H1 (cell line): ENCODE measurements at regions not wholly inside any gene's neighbourhood (a gene's known extent, or its start where the extent isn't known, plus 50 kb on each side); places are given as distances from the start of the nearest gene placed in this dataset.

Source experiments
- CTCF ChIA-PET: fragments of 300-600 bp; sonication (Branson Sonifier 250); formaldehyde crosslinking; loops from one replicate; lab custom pipeline; 2021; ENCODE audit not compliant: partially characterized antibody; lab: Charles Lee
- POLR2A ChIA-PET: fragments of 300-600 bp; sonication (Branson Sonifier 250); formaldehyde crosslinking; loops from one replicate; lab custom pipeline; 2021; ENCODE audit warnings: inconsistent platforms; ENCODE audit not compliant: partially characterized antibody; lab: Charles Lee
- DNase-seq, 2 experiments: peaks; one replicate each; pipeline versions ENCODE4 v3.0.0 to v3.0.0-alpha.2; 2010 to 2022; ENCODE audit warnings: low spot score in 2 of 2, low read depth in 1 of 2, mixed read lengths in 1 of 2
- FAIRE-seq: peaks from 2 replicates; lab custom pipeline; 2011; peaks lifted over from hg19 to GRCh38; lab: Jason Lieb, UNC
- H2AFZ ChIP-seq: 2 replicates; pipeline ENCODE4 v1.8.1; 2012; ENCODE audit warnings: low read length, inconsistent platforms
- H2AK5ac ChIP-seq: 2 replicates; pipeline ENCODE4 v1.6.1; 2013; ENCODE audit warnings: low read depth, low read length
- H2BK120ac ChIP-seq: replicated peaks from 2 replicates; pipeline ENCODE3; 2013; ENCODE audit warnings: low read depth, low read length, inconsistent platforms
- H2BK12ac ChIP-seq: 2 replicates; pipeline ENCODE4 v1.6.1; 2013; ENCODE audit warnings: low read depth, low read length
- H2BK15ac ChIP-seq: 2 replicates; pipeline ENCODE4 v1.6.1; 2013; ENCODE audit warnings: low read length
- H2BK20ac ChIP-seq: 2 replicates; pipeline ENCODE4 v1.6.1; 2013; ENCODE audit warnings: low read length
- H2BK5ac ChIP-seq: 2 replicates; pipeline ENCODE4 v1.6.1; 2013; ENCODE audit warnings: low read depth, low read length
- H3K14ac ChIP-seq: 2 replicates; pipeline ENCODE4 v1.6.1; 2013; ENCODE audit warnings: inconsistent platforms; ENCODE audit not compliant: insufficient read length
- H3K18ac ChIP-seq: 2 replicates; pipeline ENCODE4 v1.6.1; 2013; ENCODE audit warnings: low read length; ENCODE audit errors: extremely low read depth
- H3K23ac ChIP-seq: 2 replicates; pipeline ENCODE4 v1.6.1; 2013; ENCODE audit warnings: inconsistent platforms; ENCODE audit not compliant: insufficient read length
- H3K23me2 ChIP-seq: 2 replicates; pipeline ENCODE4 v1.6.1; 2013; ENCODE audit warnings: low read depth, low read length
- H3K27ac ChIP-seq: 2 replicates; pipeline ENCODE4 v1.6.1; 2011; ENCODE audit warnings: low read depth, low read length, inconsistent platforms
- H3K27me3 ChIP-seq, 4 experiments: replicated peaks in 1 of 4; 1 replicate in 1 of 4; 2 replicates in 3 of 4; pipeline versions ENCODE4 v1.6.1 to v1.8.1; 2011 to 2013; ENCODE audit warnings: low read length in 3 of 4, mild to moderate bottlenecking in 3 of 4, inconsistent platforms in 2 of 4, mixed read lengths in 2 of 4, moderate library complexity in 1 of 4; ENCODE audit not compliant: control insufficient read depth in 3 of 4, insufficient read depth in 3 of 4; ENCODE audit errors: extremely low read depth in 1 of 4
- H3K36me3 ChIP-seq, 4 experiments: 2 replicates each; pipeline versions ENCODE4 v1.6.1 to v1.8.1; 2011 to 2013; ENCODE audit warnings: mild to moderate bottlenecking in 4 of 4, low read length in 3 of 4, moderate library complexity in 2 of 4, control low read depth in 1 of 4, inconsistent platforms in 1 of 4; ENCODE audit not compliant: insufficient read depth in 4 of 4, control insufficient read depth in 2 of 4
- H3K4ac ChIP-seq: replicated peaks from 2 replicates; pipeline ENCODE3; 2013; ENCODE audit warnings: low read length, low read depth, mixed read lengths, inconsistent platforms; ENCODE audit not compliant: insufficient read length
- H3K4me1 ChIP-seq, 4 experiments: replicated peaks in 1 of 4; 1 replicate in 1 of 4; 2 replicates in 3 of 4; pipeline versions ENCODE4 v1.6.1 to v1.8.1; 2011 to 2013; ENCODE audit warnings: low read length in 3 of 4, inconsistent platforms in 2 of 4, mixed read lengths in 1 of 4; ENCODE audit not compliant: insufficient read depth in 4 of 4, control insufficient read depth in 3 of 4
- H3K4me2 ChIP-seq, 2 experiments: 2 replicates each; pipeline versions ENCODE4 v1.6.1 to v1.8.1; 2011 to 2013; ENCODE audit warnings: low read depth in 2 of 2, low read length in 2 of 2, control low read depth in 1 of 2, inconsistent platforms in 1 of 2, mild to moderate bottlenecking in 1 of 2; ENCODE audit not compliant: insufficient read depth in 1 of 2
- H3K4me3 ChIP-seq, 4 experiments: fragments of 200-600, 300-600 bp in 1 of 4; sonication (generic), shearing (Covaris generic), sonication (Bioruptor Twin) in 1 of 4; 2 replicates each; pipeline versions ENCODE4 v1.5.1 to v1.8.1; 2011 to 2016; ENCODE audit warnings: low read length in 4 of 4, low read depth in 3 of 4, control low read depth in 2 of 4, inconsistent platforms in 2 of 4, mild to moderate bottlenecking in 2 of 4, mixed read lengths in 1 of 4, moderate library complexity in 1 of 4; ENCODE audit not compliant: insufficient read depth in 2 of 4; ENCODE audit errors: extremely low read depth in 1 of 4
- H3K56ac ChIP-seq: replicated peaks from 2 replicates; pipeline ENCODE3; 2013; ENCODE audit warnings: low read depth, mild to moderate bottlenecking, mixed read lengths, low read length, inconsistent platforms; ENCODE audit not compliant: insufficient read length
- H3K79me1 ChIP-seq: 2 replicates; pipeline ENCODE4 v1.6.1; 2013; ENCODE audit warnings: low read depth, low read length, control low read depth
- H3K79me2 ChIP-seq, 2 experiments: 2 replicates each; pipeline versions ENCODE4 v1.6.1 to v1.8.1; 2012 to 2013; ENCODE audit warnings: low read length in 2 of 2, mild to moderate bottlenecking in 2 of 2, inconsistent platforms in 1 of 2; ENCODE audit not compliant: insufficient read depth in 2 of 2, control insufficient read depth in 1 of 2
- H3K9ac ChIP-seq, 4 experiments: replicated peaks in 1 of 4; 1 replicate in 1 of 4; 2 replicates in 3 of 4; pipeline versions ENCODE4 v1.6.1 to v1.8.1; 2011 to 2013; ENCODE audit warnings: low read depth in 3 of 4, low read length in 3 of 4, control low read depth in 2 of 4, mild to moderate bottlenecking in 2 of 4, moderate library complexity in 2 of 4, inconsistent platforms in 1 of 4; ENCODE audit errors: extremely low read depth in 1 of 4
- H3K9me3 ChIP-seq, 2 experiments: 2 replicates each; pipeline versions ENCODE4 v1.6.1 to v1.8.1; 2012 to 2013; ENCODE audit warnings: mild to moderate bottlenecking in 2 of 2, moderate library complexity in 2 of 2, control low read depth in 1 of 2, inconsistent platforms in 1 of 2, low read depth in 1 of 2, low read length in 1 of 2, mixed read lengths in 1 of 2; ENCODE audit not compliant: insufficient read depth in 2 of 2
- H4K20me1 ChIP-seq, 2 experiments: replicated peaks in 1 of 2; 2 replicates each; pipeline versions ENCODE3 to v1.8.1; 2011 to 2013; ENCODE audit warnings: inconsistent platforms in 2 of 2, low read length in 2 of 2, mild to moderate bottlenecking in 1 of 2; ENCODE audit not compliant: insufficient read depth in 2 of 2, control insufficient read depth in 1 of 2
- H4K5ac ChIP-seq: 2 replicates; pipeline ENCODE4 v1.6.1; 2013; ENCODE audit warnings: low read length, low read depth, mixed read lengths, inconsistent platforms; ENCODE audit not compliant: insufficient read length
- H4K8ac ChIP-seq: 2 replicates; pipeline ENCODE4 v1.8.0; 2013; ENCODE audit warnings: mild to moderate bottlenecking, moderate library complexity, low read length, inconsistent platforms; ENCODE audit not compliant: insufficient read depth; ENCODE audit errors: extremely low read depth
- H4K91ac ChIP-seq: replicated peaks from 2 replicates; pipeline ENCODE3; 2013; ENCODE audit warnings: low read length, mixed read lengths, inconsistent platforms; ENCODE audit not compliant: insufficient read length
- ATF3 ChIP-seq: IDR thresholded peaks from 2 replicates; pipeline ENCODE4 v1.6.1; 2011; ENCODE audit warnings: low read depth, mild to moderate bottlenecking, low read length; ENCODE audit not compliant: insufficient read depth
- BACH1 ChIP-seq: IDR thresholded peaks from 2 replicates; pipeline ENCODE4 v1.6.1; 2012; ENCODE audit warnings: low read length, improper control_type of control experiment
- CBX5 ChIP-seq: fragments of 300-800, 300-1000 bp; sonication (generic); IDR thresholded peaks from 2 replicates; pipeline ENCODE4 v1.7.1; 2016; ENCODE audit warnings: antibody characterized with exemption, low read length, low read depth
- CEBPB ChIP-seq: IDR thresholded peaks from 2 replicates; pipeline ENCODE4 v1.6.1; 2012; ENCODE audit warnings: low read depth, low read length
- CREB1 ChIP-seq: IDR thresholded peaks from 2 replicates; pipeline ENCODE4 v1.6.1; 2012; ENCODE audit warnings: inconsistent platforms
- EZH2 ChIP-seq: fragments of 200-600 bp; sonication (generic); IDR thresholded peaks from 2 replicates; pipeline ENCODE4 v1.7.1; 2012; ENCODE audit warnings: low read depth, mild to moderate bottlenecking, moderate library complexity, low read length, inconsistent platforms; ENCODE audit not compliant: severe bottlenecking
- FOSL1 ChIP-seq: IDR thresholded peaks from 2 replicates; pipeline ENCODE4 v1.6.1; 2011; ENCODE audit warnings: mild to moderate bottlenecking, low read depth, low read length, moderate library complexity; ENCODE audit not compliant: insufficient read depth
- JUN ChIP-seq: IDR thresholded peaks from 2 replicates; pipeline ENCODE4 v1.6.1; 2011; ENCODE audit warnings: low read depth, mild to moderate bottlenecking, improper control_type of control experiment, low read length
- KDM1A ChIP-seq: fragments of 200-600, 300-600 bp; sonication (generic); IDR thresholded peaks from 2 replicates; pipeline ENCODE4 v1.7.1; 2016; ENCODE audit warnings: mild to moderate bottlenecking, low read length, borderline replicate concordance
- PHF8 ChIP-seq: fragments of 200-600 bp; sonication (generic); conservative IDR thresholded peaks from 2 replicates; pipeline ENCODE4 v1.7.1; 2012; ENCODE audit warnings: low read depth, mild to moderate bottlenecking, inconsistent platforms, low read length, moderate library complexity
- SIN3A ChIP-seq, 2 experiments: IDR thresholded peaks in 1 of 2; conservative IDR thresholded peaks in 1 of 2; 2 replicates each; pipeline ENCODE4 v1.6.1; 2011 to 2012; ENCODE audit warnings: low read length in 2 of 2, improper control_type of control experiment in 1 of 2, low read depth in 1 of 2, mild to moderate bottlenecking in 1 of 2
- SRF ChIP-seq: IDR thresholded peaks from 2 replicates; pipeline ENCODE4 v1.6.1; 2011; ENCODE audit warnings: mild to moderate bottlenecking, low read depth, low read length, moderate library complexity
- TAF7 ChIP-seq: optimal IDR thresholded peaks from 2 replicates; pipeline ENCODE3; 2011; ENCODE audit warnings: low read depth, mild to moderate bottlenecking, inconsistent platforms, low read length, moderate library complexity, borderline replicate concordance
- WGBS, 2 experiments: shearing (Covaris generic) in 1 of 2; methylation state at CpG; one replicate each; pipeline versions ENCODE4 v1.1.6 to v1.1.7; 2013 to 2015; ENCODE audit warnings: low lambda C conversion rate in 2 of 2, mixed read lengths in 2 of 2, inconsistent platforms in 1 of 2, low coverage in 1 of 2, missing lambda C conversion rate in 1 of 2; ENCODE audit not compliant: insufficient replicate concordance in 2 of 2, insufficient coverage in 1 of 2, insufficient read length in 1 of 2; ENCODE audit errors: extremely low coverage in 1 of 2, missing lambda C conversion rate in 1 of 2; 5-methylcytosine and 5-hydroxymethylcytosine counted together

GRCh38 chr5:125290935-125291334 is 544.5 kb upstream of the ZNF608 start:
- Histone ChIP-seq H2BK12ac (no peak overlapping the region), H2BK5ac (0 out of 2 replicates have a peak overlapping the region, but pooled peaks have one; percentile 16), H3K9me3 (no peaks in the 10 kb centered on the region), H3K18ac (no peak overlapping the region), H3K27ac (no peak overlapping the region), H2BK20ac (no peak overlapping the region), H3K36me3 (no peaks in the 10 kb centered on the region), H3K79me1 (no peaks in the 10 kb centered on the region), H3K4me2 (no peak overlapping the region), H3K23ac (no peak overlapping the region), H3K23me2 (no peaks in the 10 kb centered on the region), H4K91ac (no peak overlapping the region), H4K20me1 (no peaks in the 10 kb centered on the region), H3K56ac (no peak overlapping the region), H3K14ac (no peak overlapping the region), H2AFZ (no peak overlapping the region), H3K4ac (no peak overlapping the region), H3K4me3 (no peak overlapping the region), H3K9ac (no peak overlapping the region), H2BK120ac (no peak overlapping the region), H4K5ac (no peak overlapping the region), H2BK15ac (no peak overlapping the region), H4K8ac (no peak overlapping the region), H3K79me2 (no peaks in the 10 kb centered on the region), H2AK5ac (no peak overlapping the region), H3K4me1 (peaks cover 0 to 11% (median 1%) of the 10 kb centered on the region in 4 experiments; a peak in 3 of 7 replicates), H3K27me3 (no peaks in the 10 kb centered on the region)
- CTCF ChIA-PET: no interaction called here
- no peak for DNase-seq
- no peak for FAIRE-seq
- POLR2A ChIA-PET: no interaction called here
- WGBS, 2 experiments: 93% methylated on average over 5 of the region's 5 CpGs; no CpG with 5 or more reads in 1 of the 2 experiments
- no peak for TF ChIP-seq CBX5
- TF ChIP-seq BACH1: no peak
- TF ChIP-seq KDM1A: no peak
- TF ChIP-seq CEBPB: no peak
- TF ChIP-seq SIN3A (conservative IDR thresholded peaks at IDR 0.05 in 1 of 2, IDR thresholded peaks at IDR 0.05 in 1 of 2; ENCODE audit: low read depth in 1 of 2, low read length in 2 of 2): no peak
- no peak for TF ChIP-seq EZH2
- TF ChIP-seq TAF7: no peak
- no peak for TF ChIP-seq ATF3
- no peak for TF ChIP-seq FOSL1
- TF ChIP-seq CREB1: no peak
- no peak for TF ChIP-seq SRF
- no peak for TF ChIP-seq JUN
- no peak for TF ChIP-seq PHF8
